GM10266 (cell line): ENCODE measurements at regions not wholly inside any gene's neighbourhood (a gene's known extent, or its start where the extent isn't known, plus 50 kb on each side); places are given as distances from the start of the nearest gene placed in this dataset.
"Not testable (repeated sequence)": the region's sequence is repeated elsewhere in the genome, so short reads cannot be mapped to it uniquely, and the experiment has no call there.

Source experiments
- DNase-seq: peaks from one replicate; pipeline ENCODE4 v3.0.0; 2012; ENCODE audit errors: extremely low spot score
- TF ChIP-seq, protein P1 (sequence below): IDR thresholded peaks from 2 replicates; pipeline ENCODE4 v1.5.1; 2012; ENCODE audit warnings: mild to moderate bottlenecking, low read depth; ENCODE audit not compliant: control insufficient read depth, insufficient read depth; ENCODE audit errors: missing control alignments

DNA sequence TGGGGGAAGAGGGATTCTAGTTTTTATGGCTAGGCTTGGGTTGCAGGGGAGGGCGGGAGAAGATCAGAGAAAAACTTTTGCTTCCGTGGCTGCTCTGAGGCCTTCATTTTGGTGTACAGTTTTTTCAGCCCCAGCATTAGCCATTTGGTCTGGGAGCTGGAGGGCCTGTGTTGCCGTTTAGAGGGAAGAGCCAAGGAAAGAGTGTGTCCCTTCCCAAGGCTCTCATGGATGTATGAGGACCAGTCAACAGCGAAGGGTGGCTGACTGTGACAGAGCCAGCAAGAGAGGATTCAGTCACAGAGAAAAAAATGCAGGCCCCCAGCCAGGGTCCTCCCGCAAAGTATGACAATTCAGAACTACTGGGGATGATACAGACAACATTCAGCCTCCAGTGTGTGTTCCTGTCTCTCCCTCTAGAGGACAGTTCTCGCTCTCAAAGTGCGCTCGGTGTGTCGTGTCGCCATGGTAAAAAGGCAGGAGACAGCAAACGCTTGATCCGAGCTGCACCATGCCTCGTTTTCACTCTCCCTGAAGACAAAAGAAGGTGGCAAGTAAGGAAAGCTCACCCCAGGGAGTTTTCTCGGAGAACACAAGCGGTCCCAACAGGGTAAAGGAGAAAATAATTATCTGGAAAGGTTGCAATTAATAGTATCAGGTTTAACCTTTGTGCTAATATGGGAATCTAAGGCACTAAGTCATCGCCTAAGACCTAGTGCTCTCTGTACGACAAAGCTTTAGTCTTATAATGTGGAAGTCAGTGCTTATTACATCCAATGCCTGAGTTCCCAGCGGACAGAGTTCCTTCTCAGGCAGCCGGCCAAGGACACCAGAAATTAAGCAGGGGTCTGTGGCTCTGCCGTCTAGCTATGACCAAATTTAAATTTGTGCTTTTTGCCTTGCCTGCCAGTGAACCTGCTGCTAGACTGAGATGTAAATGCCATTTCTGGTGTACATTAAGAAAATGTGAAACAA, 157.3 kb upstream of the PLXNC1 start:
- no peak for DNase-seq
- TF ChIP-seq, protein P1, sequence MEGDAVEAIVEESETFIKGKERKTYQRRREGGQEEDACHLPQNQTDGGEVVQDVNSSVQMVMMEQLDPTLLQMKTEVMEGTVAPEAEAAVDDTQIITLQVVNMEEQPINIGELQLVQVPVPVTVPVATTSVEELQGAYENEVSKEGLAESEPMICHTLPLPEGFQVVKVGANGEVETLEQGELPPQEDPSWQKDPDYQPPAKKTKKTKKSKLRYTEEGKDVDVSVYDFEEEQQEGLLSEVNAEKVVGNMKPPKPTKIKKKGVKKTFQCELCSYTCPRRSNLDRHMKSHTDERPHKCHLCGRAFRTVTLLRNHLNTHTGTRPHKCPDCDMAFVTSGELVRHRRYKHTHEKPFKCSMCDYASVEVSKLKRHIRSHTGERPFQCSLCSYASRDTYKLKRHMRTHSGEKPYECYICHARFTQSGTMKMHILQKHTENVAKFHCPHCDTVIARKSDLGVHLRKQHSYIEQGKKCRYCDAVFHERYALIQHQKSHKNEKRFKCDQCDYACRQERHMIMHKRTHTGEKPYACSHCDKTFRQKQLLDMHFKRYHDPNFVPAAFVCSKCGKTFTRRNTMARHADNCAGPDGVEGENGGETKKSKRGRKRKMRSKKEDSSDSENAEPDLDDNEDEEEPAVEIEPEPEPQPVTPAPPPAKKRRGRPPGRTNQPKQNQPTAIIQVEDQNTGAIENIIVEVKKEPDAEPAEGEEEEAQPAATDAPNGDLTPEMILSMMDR = no peak

- TF ChIP-seq, protein P1 = no peak
- DNase-seq = no peak
These were observed 156.4 kb upstream of the PLXNC1 start for GRCh38 chr12:93991829-93992461.

- TF ChIP-seq, protein P1 = no peak
These were observed 153.7 kb upstream of the PLXNC1 start for GRCh38 chr12:93994721-93995120.

DNA sequence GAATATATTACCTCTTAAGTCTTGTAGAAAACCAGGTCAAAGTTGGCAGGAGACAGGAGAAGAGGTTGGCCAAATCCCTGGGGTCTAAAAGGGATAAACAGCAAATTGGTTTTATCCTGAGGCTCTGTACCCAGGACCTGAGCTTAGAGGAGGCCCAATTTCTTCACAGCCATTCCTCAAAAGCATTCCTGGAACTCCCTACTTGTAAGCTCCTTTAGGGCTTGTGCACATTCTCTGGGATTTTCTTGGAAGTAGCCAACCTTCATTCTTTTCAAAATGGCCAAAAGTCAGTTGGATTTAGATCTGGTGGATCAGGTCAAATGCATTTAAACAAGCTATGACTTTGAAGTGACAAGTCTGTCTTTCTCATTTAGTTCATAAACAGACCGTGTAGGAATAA, 152.1 kb upstream of the PLXNC1 start:
- no peak for DNase-seq
- TF ChIP-seq, protein P1 = no peak

More at GRCh38 chr12:93994721-93995120, 153.7 kb upstream of the PLXNC1 start:
- DNase-seq = no peak

GRCh38 chr12:94001691-94002090, 146.7 kb upstream of the PLXNC1 start:
- no peak for DNase-seq
- TF ChIP-seq, protein P1 = no peak

- not testable (repeated sequence) for DNase-seq
These were observed 145.5 kb upstream of the PLXNC1 start for GRCh38 chr12:94002925-94003324.

- not testable (repeated sequence) for DNase-seq
These were observed 140.5 kb upstream of the PLXNC1 start for GRCh38 chr12:94007833-94008232.

- DNase-seq = no peak
- TF ChIP-seq, protein P1 = no peak
These were observed 138.1 kb upstream of the PLXNC1 start for GRCh38 chr12:94010307-94010706.
